Ishikawa (cell line): ENCODE measurements at regions not wholly inside any gene's neighbourhood (a gene's known extent, or its start where the extent isn't known, plus 50 kb on each side); places are given as distances from the start of the nearest gene placed in this dataset.

ENCODE experiments used
- CEBPB ChIP-seq: IDR thresholded peaks from 2 replicates; pipeline ENCODE4 v1.6.1; 2012
- MAX ChIP-seq: IDR thresholded peaks from 2 replicates; pipeline ENCODE4 v1.6.1; 2012
- NFIC ChIP-seq: IDR thresholded peaks from 2 replicates; pipeline ENCODE4 v1.6.1; 2012
- RAD21 ChIP-seq: IDR thresholded peaks from 2 replicates; pipeline ENCODE4 v1.6.1; 2012; ENCODE audit warnings: low read depth
- YY1 ChIP-seq: IDR thresholded peaks from 2 replicates; pipeline ENCODE4 v1.6.1; 2012; ENCODE audit warnings: low read depth

GRCh38 chr4:129233691-129234090 is 137.7 kb downstream of the C4orf33 start:
- no peak for TF ChIP-seq YY1
- no peak for TF ChIP-seq MAX
- no peak for TF ChIP-seq CEBPB
- TF ChIP-seq RAD21 = no peak
- TF ChIP-seq NFIC = no peak
